Erythroblast (primary cell): ENCODE measurements at regions not wholly inside any gene's neighbourhood (a gene's known extent, or its start where the extent isn't known, plus 50 kb on each side); places are given as distances from the start of the nearest gene placed in this dataset.

ENCODE experiments used
- GATA1 ChIP-seq: IDR thresholded peaks from 2 replicates; pipeline ENCODE4 v1.6.1; 2011; ENCODE audit warnings: low read depth, mild to moderate bottlenecking, control low read depth, low read length, moderate library complexity
- POLR2A ChIP-seq: IDR thresholded peaks from 2 replicates; pipeline ENCODE4 v1.6.1; 2011; ENCODE audit warnings: mild to moderate bottlenecking, low read length

- TF ChIP-seq POLR2A (no peak), GATA1 (no peak)
Observed at GRCh38 chr6:132929141-132929540, 114.8 kb downstream of the RPS12 start.
